H9 (cell line): ENCODE measurements at regions not wholly inside any gene's neighbourhood (a gene's known extent, or its start where the extent isn't known, plus 50 kb on each side); places are given as distances from the start of the nearest gene placed in this dataset.

Experiments
- DNase-seq: peaks from one replicate; pipeline ENCODE4 v3.0.0-alpha.2; 2017
- H2AFZ ChIP-seq: one replicate; pipeline ENCODE4 v1.6.1; 2013; ENCODE audit warnings: mild to moderate bottlenecking, low read length, control low read depth, moderate library complexity
- H2AK5ac ChIP-seq: 2 replicates; pipeline ENCODE4 v1.6.1; 2013; ENCODE audit warnings: low read length, control low read depth, mixed read lengths; ENCODE audit not compliant: insufficient read length
- H2BK120ac ChIP-seq: one replicate; pipeline ENCODE4 v1.6.1; 2013; ENCODE audit warnings: low read depth, mild to moderate bottlenecking, low read length, control low read depth, inconsistent platforms; ENCODE audit not compliant: poor library complexity, severe bottlenecking
- H2BK12ac ChIP-seq: 2 replicates; pipeline ENCODE4 v1.6.1; 2013; ENCODE audit warnings: low read length, control low read depth, mixed read lengths, low read depth; ENCODE audit not compliant: insufficient read length
- H2BK15ac ChIP-seq: 2 replicates; pipeline ENCODE4 v1.6.1; 2013; ENCODE audit warnings: low read depth, low read length, control low read depth
- H2BK20ac ChIP-seq: one replicate; pipeline ENCODE4 v1.6.1; 2013; ENCODE audit warnings: low read depth, mild to moderate bottlenecking, low read length, control low read depth, inconsistent platforms; ENCODE audit not compliant: poor library complexity, severe bottlenecking
- H2BK5ac ChIP-seq: 2 replicates; pipeline ENCODE4 v1.6.1; 2013; ENCODE audit warnings: low read length, control low read depth, mixed read lengths; ENCODE audit not compliant: insufficient read length
- H3K14ac ChIP-seq: 2 replicates; pipeline ENCODE4 v1.6.1; 2013; ENCODE audit warnings: low read length, control low read depth; ENCODE audit not compliant: insufficient read depth
- H3K18ac ChIP-seq: 2 replicates; pipeline ENCODE4 v1.6.1; 2013; ENCODE audit warnings: low read depth, mild to moderate bottlenecking, mixed read lengths, low read length, control low read depth; ENCODE audit not compliant: insufficient read length
- H3K23ac ChIP-seq: 2 replicates; pipeline ENCODE4 v1.6.1; 2013; ENCODE audit warnings: low read length, control low read depth, mixed read lengths, low read depth; ENCODE audit not compliant: insufficient read length
- H3K23me2 ChIP-seq: 2 replicates; pipeline ENCODE4 v1.6.1; 2013; ENCODE audit warnings: low read depth, mild to moderate bottlenecking, mixed read lengths, low read length, control low read depth; ENCODE audit not compliant: insufficient read length, poor library complexity, severe bottlenecking
- H3K27ac ChIP-seq: 2 replicates; pipeline ENCODE4 v1.5.1; 2013; ENCODE audit warnings: low read length, control low read depth, mixed read lengths, low read depth; ENCODE audit not compliant: insufficient read length
- H3K27me3 ChIP-seq: 2 replicates; pipeline ENCODE4 v1.6.1; 2013; ENCODE audit warnings: low read length, control low read depth, inconsistent platforms; ENCODE audit not compliant: insufficient read depth
- H3K4ac ChIP-seq: 2 replicates; pipeline ENCODE4 v1.6.1; 2013; ENCODE audit warnings: low read depth, mild to moderate bottlenecking, control low read depth, inconsistent platforms, low read length, moderate library complexity
- H3K4me1 ChIP-seq: 2 replicates; pipeline ENCODE4 v1.6.1; 2013; ENCODE audit warnings: low read length, control low read depth, inconsistent platforms; ENCODE audit not compliant: insufficient read depth
- H3K4me2 ChIP-seq: 2 replicates; pipeline ENCODE4 v1.6.1; 2013; ENCODE audit warnings: low read length, control low read depth, mixed read lengths; ENCODE audit not compliant: insufficient read length, insufficient read depth
- H3K56ac ChIP-seq: 2 replicates; pipeline ENCODE4 v1.6.1; 2013; ENCODE audit warnings: low read depth, mild to moderate bottlenecking, mixed read lengths, low read length, control low read depth; ENCODE audit not compliant: insufficient read length
- H3K79me1 ChIP-seq: 2 replicates; pipeline ENCODE4 v1.6.1; 2013; ENCODE audit warnings: low read depth, mild to moderate bottlenecking, moderate library complexity, low read length, control low read depth, inconsistent platforms; ENCODE audit not compliant: insufficient read depth, poor library complexity, severe bottlenecking
- H3K79me2 ChIP-seq: 2 replicates; pipeline ENCODE4 v1.6.1; 2013; ENCODE audit warnings: low read length, control low read depth, inconsistent platforms; ENCODE audit not compliant: insufficient read depth
- H3K9ac ChIP-seq: 2 replicates; pipeline ENCODE4 v1.6.1; 2013; ENCODE audit warnings: low read length, control low read depth, mixed read lengths; ENCODE audit not compliant: insufficient read length; ENCODE audit errors: extremely low read depth
- H3K9me3 ChIP-seq: one replicate; pipeline ENCODE4 v1.6.1; 2013; ENCODE audit warnings: low read depth, low read length, inconsistent platforms; ENCODE audit not compliant: control insufficient read depth
- H3T11ph ChIP-seq: one replicate; pipeline ENCODE4 v1.6.1; 2013; ENCODE audit warnings: mild to moderate bottlenecking, low read length, control low read depth, inconsistent platforms
- H4K20me1 ChIP-seq: one replicate; pipeline ENCODE4 v1.6.1; 2013; ENCODE audit not compliant: control insufficient read depth, insufficient read length, insufficient read depth
- H4K5ac ChIP-seq: 2 replicates; pipeline ENCODE4 v1.6.1; 2013; ENCODE audit warnings: low read depth, mild to moderate bottlenecking, mixed read lengths, low read length, control low read depth; ENCODE audit not compliant: insufficient read length
- H4K8ac ChIP-seq: replicated peaks from 2 replicates; pipeline ENCODE4 v1.6.1; 2013; ENCODE audit warnings: low read length, control low read depth, mixed read lengths, low read depth; ENCODE audit not compliant: insufficient read length
- H4K91ac ChIP-seq: 2 replicates; pipeline ENCODE4 v1.6.1; 2013; ENCODE audit warnings: low read depth, mild to moderate bottlenecking, moderate library complexity, mixed read lengths, low read length, control low read depth; ENCODE audit not compliant: insufficient read length
- H3K27ac Mint-ChIP-seq, 3 experiments: 2 replicates in 2 of 3; 3 replicates in 1 of 3; pipeline ENCODE4 v1.8.0; 2020 to 2021; ENCODE audit warnings: mixed read lengths in 3 of 3, mild to moderate bottlenecking in 1 of 3, moderate library complexity in 1 of 3
- H3K27me3 Mint-ChIP-seq: 2 replicates; pipeline ENCODE4 v1.8.0; 2021; ENCODE audit warnings: low read depth, mild to moderate bottlenecking, moderate library complexity, mixed read lengths
- H3K36me3 Mint-ChIP-seq, 3 experiments: 2 replicates in 2 of 3; 3 replicates in 1 of 3; pipeline ENCODE4 v1.8.0; 2020 to 2021; ENCODE audit warnings: low read depth in 3 of 3, mixed read lengths in 3 of 3; ENCODE audit not compliant: insufficient read depth in 1 of 3
- H3K4me1 Mint-ChIP-seq, 2 experiments: 2 replicates each; pipeline ENCODE4 v1.8.0; 2020; ENCODE audit warnings: mixed read lengths in 2 of 2
- H3K4me3 Mint-ChIP-seq, 2 experiments: 2 replicates in 1 of 2; 3 replicates in 1 of 2; pipeline ENCODE4 v1.8.0; 2020 to 2021; ENCODE audit warnings: mild to moderate bottlenecking in 2 of 2, mixed read lengths in 2 of 2, moderate library complexity in 1 of 2
- H3K9me3 Mint-ChIP-seq, 2 experiments: 2 replicates in 1 of 2; 3 replicates in 1 of 2; pipeline ENCODE4 v1.8.0; 2020; ENCODE audit warnings: mild to moderate bottlenecking in 2 of 2, mixed read lengths in 2 of 2, moderate library complexity in 1 of 2
- CTCF ChIP-seq: fragments of 200-600 bp; sonication (generic); conservative IDR thresholded peaks from 3 replicates; pipeline ENCODE4 v1.8.0; 2021; ENCODE audit warnings: antibody characterized with exemption, mild to moderate bottlenecking
- WGBS: extraction: QIAGEN DNeasy Blood & Tissue Kit; methylation state at CpG from one replicate; pipeline ENCODE4 v1.1.7; 2013; ENCODE audit warnings: missing lambda C conversion rate, low lambda C conversion rate, mixed read lengths; ENCODE audit not compliant: insufficient read length; ENCODE audit errors: extremely low coverage; 5-methylcytosine and 5-hydroxymethylcytosine counted together

DNA sequence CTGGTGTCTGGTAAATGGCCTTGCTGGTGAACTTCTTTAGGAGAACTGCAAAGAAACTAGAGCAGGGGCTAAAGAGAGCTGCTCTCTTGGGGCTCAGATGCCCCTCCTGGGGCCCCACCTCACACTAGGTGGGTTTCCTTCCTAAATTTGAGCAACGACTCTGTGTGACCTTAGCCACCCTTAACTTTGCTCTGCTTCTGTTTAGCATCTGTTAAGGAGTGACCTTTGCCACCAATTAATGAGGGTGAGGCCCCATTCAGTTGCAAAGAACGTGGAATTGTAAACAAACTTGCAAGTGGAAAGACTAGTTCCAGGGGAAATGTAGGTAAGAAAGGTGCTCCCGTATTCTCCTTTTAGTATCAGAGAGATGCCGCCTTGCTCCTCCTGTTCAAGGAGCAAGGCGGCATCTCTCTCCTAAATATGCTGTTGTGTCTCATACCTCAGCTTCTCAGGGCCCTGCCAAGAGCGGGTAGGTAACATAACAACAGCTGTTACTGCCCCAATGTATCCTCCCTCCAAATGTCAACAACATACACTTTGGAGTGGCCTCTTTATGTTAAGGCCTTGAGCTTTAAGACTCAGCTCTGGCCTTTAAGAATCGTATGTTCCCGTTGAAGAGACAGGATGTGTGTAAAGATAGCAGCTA lies 77.6 kb upstream of the FUT8 start:
- Histone ChIP-seq H3K27ac (no peak overlapping the region), H3K27me3 (peaks cover 36% of the 10 kb centered on the region)
- peak; percentile 69 for DNase-seq

More for the DNA sequence above, 77.6 kb upstream of the FUT8 start:
- peaks cover 6% of the 10 kb centered on the region; the same call in 1 of the 2 replicates for H3K4me1 ChIP-seq
- H3K23me2 ChIP-seq: peaks cover 5% of the 10 kb centered on the region
- H3K9me3 ChIP-seq: no peaks in the 10 kb centered on the region
- no peak overlapping the region for H3K9ac ChIP-seq
- H3K56ac ChIP-seq: no peak overlapping the region
- H3K4ac ChIP-seq: no peak overlapping the region
- peaks cover 40 to 45% of the 10 kb centered on the region in 2 experiments for H3K4me1 Mint-ChIP-seq
- H2AK5ac ChIP-seq: no peak overlapping the region
- H2BK12ac ChIP-seq: no peak overlapping the region
- no peak overlapping the region for H4K5ac ChIP-seq
- WGBS: no CpG with 5 or more reads among the region's 8 CpGs
- no peak overlapping the region for H2BK15ac ChIP-seq
- H3K14ac ChIP-seq: no peak overlapping the region
- no peaks in the 10 kb centered on the region for H3K79me1 ChIP-seq
- no peak overlapping the region for H3K18ac ChIP-seq
- peaks cover 2% of the 10 kb centered on the region for H4K20me1 ChIP-seq
- H3K9me3 Mint-ChIP-seq: no peaks in the 10 kb centered on the region
- H4K91ac ChIP-seq: no peak overlapping the region
- peaks cover 88% of the 10 kb centered on the region for H3K27me3 Mint-ChIP-seq
- H3K4me2 ChIP-seq: peak overlapping the region; percentile 67
- H2BK20ac ChIP-seq: no peak overlapping the region
- no peaks in the 10 kb centered on the region for H3K79me2 ChIP-seq
- peak overlapping the region; percentile 43 to 68 for H3K4me3 Mint-ChIP-seq
- no peak for TF ChIP-seq CTCF
- H2BK120ac ChIP-seq: no peak overlapping the region
- no peak overlapping the region for H2AFZ ChIP-seq
- H3K36me3 Mint-ChIP-seq: no peaks in the 10 kb centered on the region; a peak in 1 of 7 replicates
- no peak overlapping the region for H2BK5ac ChIP-seq
- H3K23ac ChIP-seq: no peak overlapping the region
- H4K8ac ChIP-seq: no peak overlapping the region
- no peak overlapping the region for H3T11ph ChIP-seq
- H3K27ac Mint-ChIP-seq: peak overlapping the region; percentile 11 to 29 (median 29); a peak in 3 of 7 replicates
